Lower lobe of right lung (tissue), 2 donors: ENCODE measurements at regions not wholly inside any gene's neighbourhood (a gene's known extent, or its start where the extent isn't known, plus 50 kb on each side); places are given as distances from the start of the nearest gene placed in this dataset.

Source experiments
- ATAC-seq, 2 donors: fragments of 200-7000 bp; cut with Tn5 transposase; one replicate each; pipeline ENCODE4 v1.9.1; 2020 to 2022; ENCODE audit warnings: mild to moderate bottlenecking in 2 of 2, moderate library complexity in 2 of 2
- DNase-seq: peaks from one replicate; pipeline ENCODE4 v3.0.0-alpha.2; 2020
- H3K27ac ChIP-seq: fragments of 200-600 bp; one replicate; pipeline ENCODE4 v1.8.0; 2022
- H3K27me3 ChIP-seq: fragments of 200-600 bp; one replicate; pipeline ENCODE4 v1.8.0; 2022; ENCODE audit warnings: low read depth
- H3K36me3 ChIP-seq: fragments of 200-600 bp; one replicate; pipeline ENCODE4 v1.8.0; 2022; ENCODE audit warnings: mild to moderate bottlenecking
- H3K4me1 ChIP-seq: fragments of 200-600 bp; one replicate; pipeline ENCODE4 v1.8.0; 2022
- H3K4me3 ChIP-seq: fragments of 200-600 bp; one replicate; pipeline ENCODE4 v1.8.0; 2022; ENCODE audit warnings: mild to moderate bottlenecking
- H3K9me3 ChIP-seq: fragments of 200-600 bp; one replicate; pipeline ENCODE4 v1.8.0; 2022
- intact Hi-C: fragments of 100-400 bp; cut with DNase I; formaldehyde crosslinking; loops from one replicate; pipeline ENCODE4 v1.11.0; 2022
- TF ChIP-seq, protein P1 (sequence below): fragments of 200-600 bp; IDR thresholded peaks from one replicate; pipeline ENCODE4 v1.8.0; 2022; ENCODE audit warnings: antibody characterized with exemption, mild to moderate bottlenecking
- donor health status: DM: no; HTN: yes; CAD: no; lungs with severe emphysema.

DNA sequence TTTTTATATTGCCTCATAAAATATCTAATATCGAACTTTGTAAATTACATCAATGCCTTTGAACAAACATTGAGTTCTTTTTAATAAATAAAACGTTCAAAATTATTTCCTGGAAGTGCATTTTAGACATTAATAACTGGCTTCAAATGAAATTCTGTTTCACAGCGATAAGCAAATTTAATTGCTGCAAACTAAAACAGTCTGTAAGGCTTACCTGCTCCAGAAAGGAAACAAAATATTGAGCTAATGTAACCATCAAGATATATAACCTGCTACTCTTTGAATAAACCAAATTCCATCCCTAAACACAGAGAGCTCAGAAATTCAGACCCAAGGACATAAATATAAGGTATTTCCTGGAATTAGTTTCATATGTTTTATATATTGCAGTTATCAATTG is 651.3 kb downstream of the MED13L start:
- intact Hi-C loops: no loop called here
- Histone ChIP-seq H3K27me3 (no peaks in the 10 kb centered on the region), H3K4me3 (no peak overlapping the region), H3K27ac (no peak overlapping the region), H3K36me3 (no peaks in the 10 kb centered on the region), H3K9me3 (no peaks in the 10 kb centered on the region), H3K4me1 (no peaks in the 10 kb centered on the region)
- TF ChIP-seq, protein P1, sequence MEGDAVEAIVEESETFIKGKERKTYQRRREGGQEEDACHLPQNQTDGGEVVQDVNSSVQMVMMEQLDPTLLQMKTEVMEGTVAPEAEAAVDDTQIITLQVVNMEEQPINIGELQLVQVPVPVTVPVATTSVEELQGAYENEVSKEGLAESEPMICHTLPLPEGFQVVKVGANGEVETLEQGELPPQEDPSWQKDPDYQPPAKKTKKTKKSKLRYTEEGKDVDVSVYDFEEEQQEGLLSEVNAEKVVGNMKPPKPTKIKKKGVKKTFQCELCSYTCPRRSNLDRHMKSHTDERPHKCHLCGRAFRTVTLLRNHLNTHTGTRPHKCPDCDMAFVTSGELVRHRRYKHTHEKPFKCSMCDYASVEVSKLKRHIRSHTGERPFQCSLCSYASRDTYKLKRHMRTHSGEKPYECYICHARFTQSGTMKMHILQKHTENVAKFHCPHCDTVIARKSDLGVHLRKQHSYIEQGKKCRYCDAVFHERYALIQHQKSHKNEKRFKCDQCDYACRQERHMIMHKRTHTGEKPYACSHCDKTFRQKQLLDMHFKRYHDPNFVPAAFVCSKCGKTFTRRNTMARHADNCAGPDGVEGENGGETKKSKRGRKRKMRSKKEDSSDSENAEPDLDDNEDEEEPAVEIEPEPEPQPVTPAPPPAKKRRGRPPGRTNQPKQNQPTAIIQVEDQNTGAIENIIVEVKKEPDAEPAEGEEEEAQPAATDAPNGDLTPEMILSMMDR: no peak
- ATAC-seq (no peak), DNase-seq (no peak)

DNA sequence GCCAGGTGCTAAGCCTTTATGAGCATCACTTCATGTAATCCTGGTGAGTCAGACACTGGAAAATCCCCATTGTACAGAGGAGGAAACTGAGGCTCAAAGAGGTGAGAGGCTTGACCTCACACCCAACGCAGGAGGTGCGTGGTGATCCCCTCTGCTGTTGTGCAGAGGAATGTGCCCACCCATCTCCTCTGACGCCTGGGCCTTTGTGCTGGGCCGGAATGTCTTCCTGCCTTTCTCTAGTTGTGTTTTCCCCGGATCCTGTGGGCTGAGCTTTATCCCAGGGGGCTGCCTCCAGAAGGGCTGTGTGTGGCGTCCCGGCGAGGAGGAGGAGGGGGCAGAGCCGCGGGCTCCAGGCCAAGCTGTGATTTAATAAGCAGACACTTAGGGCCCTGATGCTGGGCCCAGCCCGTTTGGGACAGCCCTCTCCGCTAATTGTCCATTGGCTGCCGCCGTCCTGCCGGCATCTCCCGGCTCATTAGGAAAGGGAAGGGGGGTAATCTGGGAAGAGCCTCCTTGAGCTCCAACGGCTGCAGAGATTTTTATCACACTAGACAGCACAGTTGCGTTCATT is 653.6 kb downstream of the MED13L start:
- no peak overlapping the region for H3K4me3 ChIP-seq
- ATAC-seq (peak; percentile 18 to 44), DNase-seq (peak; percentile 50)
- TF ChIP-seq, protein P1: no peak
- H3K36me3 ChIP-seq: no peaks in the 10 kb centered on the region
- H3K4me1 ChIP-seq: no peaks in the 10 kb centered on the region
- no peak overlapping the region for H3K27ac ChIP-seq
- intact Hi-C loops: no loop called here
- H3K27me3 ChIP-seq: peaks cover 4% of the 10 kb centered on the region
- no peaks in the 10 kb centered on the region for H3K9me3 ChIP-seq

DNA sequence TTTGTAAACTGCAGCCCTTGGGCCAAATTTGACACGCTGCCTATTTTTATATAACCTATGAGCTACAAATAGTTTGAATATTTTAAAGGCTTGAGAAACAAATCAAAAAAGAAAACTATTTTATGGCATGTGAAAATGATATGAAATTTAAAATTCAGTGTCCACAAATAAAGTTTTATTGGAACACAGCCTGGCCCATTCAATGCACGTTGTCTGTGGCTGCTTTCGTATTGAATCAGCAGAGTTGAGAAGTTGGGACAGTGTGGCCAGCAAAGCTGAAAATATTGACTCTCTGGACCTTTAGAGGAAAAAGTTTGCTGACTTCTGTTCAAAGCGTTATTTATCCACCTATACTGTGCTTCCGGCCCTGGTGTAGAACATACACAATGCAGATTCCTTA is 654.2 kb downstream of the MED13L start:
- H3K27ac ChIP-seq: no peak overlapping the region
- H3K4me3 ChIP-seq: no peak overlapping the region
- no peaks in the 10 kb centered on the region for H3K36me3 ChIP-seq
- TF ChIP-seq, protein P1: no peak
- intact Hi-C loops: no loop called here
- H3K4me1 ChIP-seq: no peaks in the 10 kb centered on the region
- ATAC-seq (no peak), DNase-seq (no peak)
- no peaks in the 10 kb centered on the region for H3K9me3 ChIP-seq
- H3K27me3 ChIP-seq: peaks cover 4% of the 10 kb centered on the region

DNA sequence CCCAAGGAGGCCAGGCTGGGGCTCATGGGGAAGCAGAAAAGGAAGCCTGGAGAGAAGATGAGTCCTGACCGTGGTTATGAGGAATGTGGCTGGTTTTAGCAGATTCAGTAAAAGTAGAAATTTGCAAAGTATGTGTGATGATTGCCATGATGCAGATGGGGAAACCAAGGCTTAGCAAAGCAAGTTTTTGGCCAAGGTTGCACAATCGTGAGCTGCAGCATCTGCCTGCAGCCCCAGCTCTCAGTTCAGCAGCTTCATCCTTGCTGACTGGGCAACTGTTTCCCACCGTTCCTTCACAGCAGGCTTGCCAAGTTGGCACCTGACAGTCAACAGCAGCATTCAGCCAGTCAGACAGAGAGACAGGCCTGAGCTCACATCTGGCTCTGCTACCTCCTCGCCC is 656.7 kb downstream of the MED13L start:
- H3K27ac ChIP-seq: no peak overlapping the region
- ATAC-seq (no peak), DNase-seq (no peak)
- no peaks in the 10 kb centered on the region for H3K9me3 ChIP-seq
- no peak overlapping the region for H3K4me3 ChIP-seq
- H3K27me3 ChIP-seq: peaks cover 4% of the 10 kb centered on the region
- intact Hi-C loops: no loop called here
- no peaks in the 10 kb centered on the region for H3K36me3 ChIP-seq
- TF ChIP-seq, protein P1: no peak
- no peaks in the 10 kb centered on the region for H3K4me1 ChIP-seq

DNA sequence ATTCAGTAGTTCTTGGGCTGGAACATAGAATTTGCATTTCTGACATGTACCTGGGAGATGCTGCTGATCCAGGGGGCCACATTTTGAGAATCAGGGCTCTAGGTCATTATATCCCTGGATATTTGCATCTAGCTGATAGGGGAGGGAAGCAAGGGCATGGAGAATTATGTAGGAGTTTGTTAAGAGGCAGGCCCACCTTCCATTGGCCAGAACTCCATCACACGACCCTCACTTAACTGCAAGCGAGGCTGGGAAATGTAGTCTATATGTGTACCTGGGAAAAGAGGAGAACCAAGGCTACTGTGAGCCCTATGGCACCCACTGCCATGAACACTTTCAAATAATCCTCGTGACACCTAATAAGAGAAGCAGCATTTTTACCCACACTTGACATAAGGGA is 657.6 kb downstream of the MED13L start:
- Histone ChIP-seq H3K9me3 (no peaks in the 10 kb centered on the region), H3K36me3 (no peaks in the 10 kb centered on the region), H3K27me3 (peaks cover 4% of the 10 kb centered on the region), H3K27ac (no peak overlapping the region), H3K4me1 (no peaks in the 10 kb centered on the region), H3K4me3 (no peak overlapping the region)
- ATAC-seq (no peak), DNase-seq (no peak)
- TF ChIP-seq, protein P1: no peak
- intact Hi-C loops: no loop called here

DNA sequence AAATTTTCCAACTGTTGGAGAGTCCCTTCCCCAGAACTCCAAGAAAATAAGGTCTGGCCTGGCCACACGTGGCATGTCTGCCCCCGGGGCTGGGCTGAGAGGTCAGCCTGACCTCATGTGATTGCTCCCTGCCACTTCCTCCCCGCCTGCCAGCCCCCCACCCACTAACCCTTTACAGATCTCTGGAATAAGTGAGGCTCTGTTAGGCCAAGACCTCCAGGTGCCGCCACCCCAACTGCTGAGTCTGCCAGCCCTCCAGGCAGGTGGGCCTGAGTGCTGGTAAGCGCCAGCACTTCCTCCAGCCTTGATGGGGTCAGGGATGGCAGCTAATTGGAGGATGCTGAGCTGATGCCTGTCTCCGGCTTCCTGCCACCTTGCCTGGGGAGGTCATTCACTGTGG is 658.4 kb downstream of the MED13L start:
- H3K4me3 ChIP-seq: no peak overlapping the region
- no peaks in the 10 kb centered on the region for H3K4me1 ChIP-seq
- peaks cover 4% of the 10 kb centered on the region for H3K27me3 ChIP-seq
- no peaks in the 10 kb centered on the region for H3K36me3 ChIP-seq
- TF ChIP-seq, protein P1: no peak
- H3K9me3 ChIP-seq: no peaks in the 10 kb centered on the region
- ATAC-seq (no peak), DNase-seq (no peak)
- intact Hi-C loops: no loop called here
- H3K27ac ChIP-seq: no peak overlapping the region
